ENCODE measurements at regions not wholly inside any gene's neighbourhood (a gene's known extent, or its start where the extent isn't known, plus 50 kb on each side); places are given as distances from the start of the nearest gene placed in this dataset.
"Not testable (repeated sequence)": the region's sequence is repeated elsewhere in the genome, so short reads cannot be mapped to it uniquely, and the experiment has no call there.

DNA sequence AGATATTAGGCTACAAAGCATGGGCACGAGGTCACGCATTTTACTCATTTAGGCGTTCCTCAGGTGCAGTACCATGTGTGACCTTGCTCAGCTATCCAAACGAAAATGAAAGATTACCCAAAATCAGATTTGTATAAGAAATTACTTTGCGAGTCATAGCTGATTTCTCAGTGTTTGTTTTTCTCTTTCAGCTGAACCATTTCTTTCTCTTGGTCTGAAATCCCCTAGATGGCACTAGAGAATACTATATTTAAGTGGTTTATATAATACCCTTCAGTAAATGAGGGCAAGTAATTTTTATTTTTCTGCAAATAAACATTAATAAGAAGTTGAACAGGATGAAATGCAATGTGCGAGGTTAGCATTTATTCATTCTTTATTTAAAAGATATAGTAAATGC lies 496.6 kb downstream of the STIM2 start:
- DNase-seq (ENCODE audit: low spot score), result no peak

DNA sequence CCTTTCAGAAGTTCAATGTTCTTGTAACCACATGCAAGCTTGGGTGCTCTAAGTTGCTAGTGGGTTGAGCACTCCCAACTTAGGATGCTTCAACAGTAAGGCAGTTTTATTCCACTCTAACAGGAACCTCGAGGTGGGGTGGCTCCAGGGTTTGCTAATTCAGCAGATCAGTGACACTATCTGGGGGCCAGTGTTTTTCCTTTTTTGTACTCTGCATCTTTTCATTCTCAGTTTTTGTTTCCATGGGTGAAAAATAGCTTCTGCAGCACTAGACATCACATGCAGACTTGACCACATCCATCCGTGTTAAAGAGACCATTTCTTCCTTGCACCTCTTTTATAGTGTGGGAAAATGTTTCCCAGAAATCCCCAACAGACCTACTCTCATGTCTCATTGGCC lies 497.6 kb downstream of the STIM2 start:
- no peak for DNase-seq (ENCODE audit: low spot score)

DNA sequence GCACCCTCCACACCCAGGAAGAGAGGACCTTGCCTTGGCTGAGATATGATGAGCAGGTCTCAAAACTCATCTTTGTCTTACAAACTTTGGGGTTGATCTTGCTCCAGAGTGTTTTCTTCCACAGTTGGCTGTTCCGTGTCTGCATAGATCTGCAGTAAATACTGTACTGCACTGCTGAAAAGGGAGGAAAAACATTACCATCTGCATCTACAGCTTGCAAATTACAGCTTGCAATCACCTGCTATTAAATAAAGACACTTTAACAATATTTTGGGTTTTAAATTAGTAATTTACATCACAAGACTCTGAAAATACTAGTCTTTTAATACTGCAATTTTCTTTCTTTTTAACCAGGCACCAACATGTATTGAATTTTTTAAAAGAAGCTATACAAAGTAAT lies 499.5 kb downstream of the STIM2 start:
- no peak for DNase-seq (ENCODE audit: low spot score)

DNA sequence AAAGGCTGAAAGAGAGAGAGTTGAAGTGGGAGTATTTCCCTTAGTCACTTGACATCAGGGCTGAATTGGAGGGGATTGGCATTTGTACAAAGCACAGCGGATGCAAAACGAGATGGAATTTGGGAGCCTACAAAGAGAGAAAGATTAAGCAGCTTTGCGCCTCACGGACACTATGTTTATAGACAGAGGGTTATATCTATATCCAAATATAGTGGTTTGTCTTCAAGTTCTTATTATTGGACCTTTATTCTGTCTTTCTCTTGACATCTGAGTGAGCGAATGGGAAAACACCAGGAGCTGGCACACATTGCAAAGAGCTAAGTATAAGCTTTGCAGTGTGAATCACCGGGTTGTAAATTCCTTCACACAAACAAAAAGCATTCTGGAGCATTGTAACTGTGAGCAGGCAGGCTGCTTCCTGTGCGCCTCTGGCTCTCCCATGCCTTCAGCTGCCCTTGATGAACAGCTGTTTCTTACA lies 500.2 kb downstream of the STIM2 start:
- no peak for DNase-seq (ENCODE audit: low spot score)

DNA sequence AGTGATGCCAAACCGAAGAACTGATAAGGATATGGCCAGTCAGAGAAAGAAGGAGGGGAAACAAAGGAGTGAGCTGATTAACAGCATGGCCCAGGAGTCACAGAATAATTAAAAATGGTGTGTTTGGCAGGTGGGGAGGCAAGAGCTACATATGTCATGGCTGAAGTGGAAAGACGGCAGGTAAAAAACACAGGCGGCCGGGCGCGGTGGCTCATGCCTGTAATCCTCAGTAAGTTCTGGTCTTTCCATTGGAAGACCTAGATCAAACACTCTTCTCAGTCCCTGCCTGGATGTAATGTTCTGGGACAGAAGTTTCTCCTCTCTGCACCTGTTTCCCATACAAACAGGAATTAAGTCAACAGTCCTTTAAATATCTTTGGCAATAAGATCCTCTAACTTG lies 503.9 kb downstream of the STIM2 start:
- no peak for DNase-seq (ENCODE audit: low spot score)

DNA sequence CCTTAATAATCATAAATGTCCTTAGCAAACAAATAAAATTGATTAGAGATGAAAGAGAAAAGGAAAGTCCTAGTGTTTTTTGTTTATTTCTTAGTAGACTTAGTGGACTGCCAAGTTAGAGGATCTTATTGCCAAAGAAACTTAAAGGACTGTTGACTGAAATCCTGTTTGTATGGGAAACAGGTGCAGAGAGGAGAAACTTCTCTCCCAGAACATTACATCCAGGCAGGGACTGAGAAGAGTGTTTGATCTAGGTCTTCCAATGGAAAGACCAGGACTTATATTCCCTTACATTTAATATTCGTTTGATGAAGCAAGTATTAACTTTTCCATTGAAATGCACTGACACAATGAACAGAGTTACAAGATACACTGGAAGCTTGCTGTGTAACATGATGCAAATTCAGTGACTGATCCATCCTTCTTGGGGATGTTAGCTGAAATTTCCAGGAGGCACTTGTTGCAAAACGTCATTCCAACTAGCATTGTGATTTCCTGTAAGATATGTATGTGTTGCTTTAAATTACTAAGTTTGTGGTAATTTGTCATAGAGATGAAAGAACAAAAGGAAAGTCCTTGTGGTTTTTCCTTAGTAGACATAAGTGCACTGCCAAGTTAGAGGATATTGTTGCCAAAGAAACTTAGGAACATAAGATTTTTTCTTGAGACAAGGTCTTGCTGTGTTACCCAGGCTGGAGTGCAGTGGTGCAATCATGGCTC lies 505.6 kb downstream of the STIM2 start:
- DNase-seq (ENCODE audit: low spot score), result no peak

DNA sequence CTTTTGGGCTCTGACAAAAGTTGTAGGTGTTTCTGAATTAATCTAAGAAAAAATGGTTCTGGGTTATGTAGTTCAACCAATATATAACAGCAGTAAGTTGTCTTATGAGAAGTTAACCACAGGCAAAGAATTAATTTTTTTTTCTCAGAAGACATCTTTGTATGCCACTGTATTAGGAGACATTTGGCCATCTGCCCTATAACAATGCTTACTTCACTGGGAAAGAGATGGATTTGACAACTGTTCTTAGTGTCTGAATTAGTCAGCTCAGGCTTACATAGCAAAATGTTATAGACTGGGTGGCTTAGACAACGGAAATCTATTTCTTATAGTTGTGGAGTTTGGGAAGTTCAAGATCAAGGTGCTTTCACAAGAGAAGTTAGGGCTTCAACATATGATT lies 508.1 kb downstream of the STIM2 start:
- DNase-seq (ENCODE audit: low spot score), result no peak

DNA sequence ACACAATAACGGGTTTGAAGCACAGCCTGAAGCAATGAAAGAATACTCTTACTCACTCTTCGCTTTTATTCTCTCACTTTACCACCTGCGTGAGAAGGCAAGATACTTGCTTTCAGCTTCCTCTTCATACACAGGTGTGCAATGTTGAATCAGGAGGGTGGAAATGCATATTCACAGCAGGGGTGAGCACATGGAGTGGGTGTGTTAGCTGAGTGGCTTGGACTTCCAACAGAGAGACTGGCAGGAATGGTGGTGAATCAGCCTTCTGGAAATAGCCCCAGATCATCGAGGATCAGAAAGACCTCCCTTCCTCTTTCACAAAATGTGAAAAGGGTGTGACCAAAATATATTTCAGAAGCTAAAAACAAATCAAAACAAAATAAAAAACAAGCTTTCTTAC lies 521.2 kb downstream of the STIM2 start:
- no peak for DNase-seq (ENCODE audit: low spot score)

DNA sequence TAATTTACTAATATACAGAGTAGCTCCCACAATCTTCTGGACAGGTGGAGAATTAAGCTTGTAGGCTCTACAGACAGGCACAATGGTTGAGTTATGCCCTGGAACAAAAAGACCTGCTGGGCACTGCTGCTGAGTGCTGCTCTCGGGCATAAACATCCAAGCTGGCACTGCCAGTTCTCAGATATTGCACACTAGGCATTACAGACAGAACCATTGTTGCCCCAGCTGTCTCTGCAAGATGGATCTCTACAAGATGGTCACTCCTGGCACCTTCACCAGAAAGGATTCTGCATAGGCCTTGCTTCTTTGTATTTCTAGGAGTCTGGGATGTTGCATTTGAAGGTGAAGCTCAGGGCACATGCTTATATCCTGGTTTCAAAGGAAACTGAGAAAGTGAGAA lies 527.1 kb downstream of the STIM2 start:
- DNase-seq (ENCODE audit: low spot score), result no peak

DNA sequence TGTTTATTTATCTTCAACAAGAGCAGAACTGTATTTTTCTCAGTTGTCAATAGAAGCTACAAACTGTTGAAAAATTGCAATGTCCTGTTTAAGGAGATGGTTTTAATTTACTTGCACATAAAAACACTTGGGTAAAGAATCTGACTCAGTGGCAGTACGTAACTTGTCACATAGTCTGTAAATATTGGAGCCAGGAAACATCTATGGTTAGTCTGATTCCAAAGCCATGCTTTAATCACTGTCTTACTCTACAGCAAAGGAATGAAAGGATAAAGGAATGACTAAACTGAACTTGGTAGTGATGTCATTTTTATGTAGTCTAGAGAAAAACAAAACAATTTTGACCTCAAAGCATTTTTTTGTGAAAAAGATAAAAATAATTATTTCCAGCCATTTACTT lies 537.2 kb downstream of the STIM2 start:
- DNase-seq (ENCODE audit: low spot score), result no peak

DNA sequence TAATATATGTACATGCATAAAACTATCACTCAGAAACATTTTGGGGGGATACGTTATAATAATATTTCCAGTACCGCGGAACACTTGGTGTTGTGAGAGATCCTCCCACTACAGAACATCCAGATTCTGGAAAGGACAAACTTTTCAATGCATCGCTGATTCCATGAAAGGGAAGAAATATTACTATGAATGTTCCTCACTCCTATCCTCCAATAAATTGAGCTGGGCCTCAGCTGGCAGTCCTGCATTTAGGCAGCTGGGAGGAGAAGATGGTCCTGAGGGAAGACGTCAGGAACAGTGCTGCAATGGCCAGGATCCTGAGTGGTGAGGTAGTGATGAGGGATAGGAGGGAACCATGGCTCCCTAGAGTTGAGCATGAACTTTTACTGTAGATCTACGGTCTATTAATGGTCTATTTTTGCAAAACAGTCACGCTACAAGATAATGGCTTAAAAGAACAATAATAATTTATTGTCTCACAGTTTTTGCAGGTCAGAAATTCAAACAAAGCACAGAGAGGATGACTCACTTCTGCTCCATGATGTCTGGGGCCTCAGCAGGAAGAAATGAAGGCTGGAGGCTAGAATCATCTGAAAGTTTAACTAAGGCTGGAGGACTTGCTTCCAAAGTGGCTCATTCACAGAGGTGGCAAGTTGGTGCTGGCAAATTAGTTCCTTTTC lies 538.1 kb downstream of the STIM2 start:
- DNase-seq (ENCODE audit: low spot score), result no peak

DNA sequence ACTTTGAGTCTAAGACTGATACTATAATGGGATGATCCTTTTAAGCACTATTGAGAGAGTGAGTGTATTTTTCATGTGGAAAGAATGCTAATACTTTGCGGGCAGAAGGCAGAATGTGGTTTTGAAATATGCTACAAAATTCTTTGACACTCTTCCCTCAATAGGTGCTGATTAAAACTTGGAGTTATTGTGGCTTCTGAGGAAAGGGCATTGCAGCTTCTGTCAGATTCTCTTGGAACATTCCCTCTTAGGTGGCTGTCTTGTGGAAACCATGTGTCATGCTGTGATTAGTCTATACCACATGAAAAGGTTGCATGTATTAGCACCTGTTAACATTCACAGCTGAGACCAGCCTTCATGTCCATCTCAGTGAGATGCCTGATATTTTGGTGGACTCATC lies 547.0 kb downstream of the STIM2 start:
- no peak for DNase-seq (ENCODE audit: low spot score)

DNA sequence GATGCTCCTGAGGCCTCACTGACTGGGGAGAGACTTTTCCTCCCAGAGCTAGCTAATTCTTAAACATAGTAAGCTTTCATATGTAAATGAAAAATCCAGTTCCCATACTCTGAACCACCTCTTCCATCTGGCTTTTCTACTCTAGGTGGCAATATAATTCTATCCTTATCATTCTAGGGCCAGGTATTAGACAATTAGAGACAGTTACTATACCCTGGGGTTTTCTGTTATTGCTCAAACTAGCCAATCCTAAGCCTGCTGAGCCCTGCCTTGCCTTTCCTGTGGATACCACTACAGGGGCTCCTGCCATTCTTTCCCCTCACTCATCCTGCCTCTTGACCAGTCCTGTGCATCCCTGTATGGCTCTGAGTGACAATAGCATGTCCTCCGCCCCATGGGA lies 552.0 kb downstream of the STIM2 start:
- DNase-seq (ENCODE audit: low spot score), result no peak

DNA sequence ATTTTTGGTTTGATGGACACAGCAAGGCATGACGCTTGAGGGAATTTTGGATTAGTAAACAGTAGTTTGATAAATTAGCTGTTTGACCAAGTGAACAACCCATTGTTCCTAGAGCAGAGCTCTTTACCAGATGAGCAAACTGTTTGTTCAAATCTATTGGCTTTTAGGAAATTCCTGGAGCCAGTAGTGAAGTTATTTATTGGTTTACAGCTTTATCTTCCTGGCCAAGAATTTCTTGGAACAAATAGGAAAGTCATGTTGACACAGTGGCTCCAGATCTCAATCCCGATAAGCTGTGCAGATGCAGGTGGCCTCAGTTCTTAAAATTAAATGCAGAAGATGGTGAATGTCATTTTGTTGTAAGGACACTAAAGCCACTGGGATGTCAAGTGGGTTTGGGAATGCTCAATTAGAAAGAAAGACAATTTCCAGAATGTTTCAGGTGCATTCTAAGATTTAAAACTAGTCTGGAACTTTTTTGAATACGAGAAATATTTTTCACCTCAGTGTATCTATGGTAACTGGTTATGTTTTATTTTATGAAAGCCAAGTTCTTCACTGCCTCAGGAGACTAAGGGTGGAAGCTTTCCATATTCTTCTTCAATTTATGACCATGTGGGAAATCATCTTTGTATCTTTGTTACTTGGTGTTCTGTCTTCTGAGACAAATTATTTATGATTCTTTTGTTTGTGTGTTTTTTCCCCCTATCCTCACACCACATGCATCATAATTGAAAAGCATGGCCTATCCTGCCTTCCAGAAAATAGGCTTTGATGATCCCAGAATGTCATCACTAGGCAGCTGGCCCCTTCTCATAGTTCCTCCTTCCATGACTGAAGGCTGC lies 554.5 kb downstream of the STIM2 start:
- no peak for DNase-seq (ENCODE audit: low spot score)

DNA sequence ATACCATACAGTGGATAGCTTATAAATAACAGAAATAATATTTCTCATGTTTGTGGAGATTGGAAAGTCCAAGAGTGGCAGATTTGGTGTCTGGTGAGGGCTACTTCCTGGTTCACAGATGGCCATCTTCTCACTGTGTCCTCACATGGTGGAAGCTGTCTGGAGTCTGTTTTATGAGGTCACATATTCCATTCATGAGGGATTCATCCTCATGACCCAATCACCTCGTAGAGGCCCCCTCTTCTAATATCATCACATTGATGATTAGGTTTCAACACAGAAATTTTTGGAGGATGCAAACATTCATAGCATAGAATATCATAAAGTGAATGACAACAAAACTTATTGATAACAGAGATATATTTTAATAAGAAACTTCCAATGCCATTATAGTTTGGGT lies 568.0 kb downstream of the STIM2 start:
- DNase-seq (ENCODE audit: low spot score), result no peak

DNA sequence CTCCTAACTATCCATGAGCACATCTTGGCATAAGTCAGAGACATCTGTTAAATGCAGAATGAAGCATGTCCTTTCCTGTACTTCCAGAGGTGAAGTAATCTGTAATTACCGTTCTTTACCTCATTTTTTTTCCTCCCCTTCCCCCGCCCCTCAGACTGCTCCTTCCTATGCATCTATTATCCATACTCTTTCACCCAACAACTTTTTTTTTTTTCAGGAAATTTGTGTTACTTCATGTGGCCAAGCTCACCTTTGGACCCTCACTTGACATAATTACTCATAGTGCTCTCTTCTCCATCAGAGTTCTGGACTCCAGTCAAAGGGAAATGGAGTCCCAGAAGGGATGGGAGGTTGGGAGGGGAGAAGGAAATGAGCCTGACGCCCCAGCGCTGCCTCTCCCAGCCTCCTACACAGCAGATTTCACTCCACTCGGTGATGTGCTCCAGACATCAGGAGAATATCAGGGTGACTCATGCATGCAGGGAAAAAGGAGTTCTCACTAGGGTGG lies 568.8 kb downstream of the STIM2 start:
- no peak for DNase-seq (ENCODE audit: low spot score)

DNA sequence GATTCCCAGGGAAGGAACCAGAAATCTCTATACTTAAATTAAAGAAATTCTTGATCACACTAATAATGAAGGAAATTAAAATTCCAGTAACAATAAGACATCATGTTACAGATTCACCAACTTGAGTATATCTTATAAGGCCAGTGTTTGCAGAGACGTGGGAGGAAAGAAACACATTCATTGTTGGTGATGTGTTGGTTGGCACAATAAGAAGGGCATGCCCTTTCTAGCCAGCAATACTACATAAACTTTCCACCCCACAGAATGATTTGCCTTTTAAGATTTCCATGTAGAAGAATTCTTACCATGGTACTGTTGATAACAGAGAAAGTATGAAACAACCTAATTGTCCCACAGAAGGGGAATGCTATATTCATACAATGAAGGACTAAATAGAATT lies 581.5 kb downstream of the STIM2 start:
- DNase-seq (ENCODE audit: low spot score), result no peak

DNA sequence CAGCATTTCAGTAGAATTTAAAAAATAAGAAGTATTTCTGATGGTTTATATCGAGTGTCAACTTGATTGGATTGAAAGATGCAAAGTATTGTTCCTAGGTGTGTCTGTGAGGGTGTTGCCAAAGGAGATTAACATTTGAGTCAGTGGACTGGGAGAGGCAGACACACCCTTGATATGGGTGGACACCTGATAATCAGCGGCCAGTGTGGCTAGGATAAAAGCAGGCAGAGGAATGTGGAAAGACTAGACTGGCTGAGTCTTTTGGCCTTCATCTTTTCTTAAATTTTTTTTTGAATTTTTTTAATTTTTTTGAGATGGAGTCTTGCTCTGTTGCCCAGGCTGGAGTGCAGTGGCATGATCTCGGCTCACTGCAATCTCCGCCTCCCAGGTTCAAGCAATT lies 582.0 kb downstream of the STIM2 start:
- DNase-seq (ENCODE audit: low spot score), result not testable (repeated sequence)

DNA sequence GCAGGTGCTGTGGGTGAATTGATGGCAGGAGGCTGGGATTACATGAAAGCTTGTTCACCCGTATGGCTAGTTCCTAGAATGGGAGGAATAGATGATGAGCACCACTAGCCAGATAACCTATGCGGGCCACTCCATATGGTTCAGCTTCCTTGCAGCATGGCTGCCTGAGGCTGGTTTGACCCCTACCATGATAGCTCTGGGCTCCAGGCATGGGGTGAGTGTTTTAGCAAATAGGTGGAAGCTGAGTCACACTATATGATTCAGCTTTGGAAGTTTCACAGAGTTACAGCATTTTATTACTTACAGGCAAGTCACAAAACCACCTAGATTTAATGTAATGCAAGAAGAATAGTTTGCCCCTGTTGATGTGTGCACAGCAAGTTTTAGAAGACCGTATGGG lies 603.2 kb downstream of the STIM2 start:
- DNase-seq (ENCODE audit: low spot score), result no peak

DNA sequence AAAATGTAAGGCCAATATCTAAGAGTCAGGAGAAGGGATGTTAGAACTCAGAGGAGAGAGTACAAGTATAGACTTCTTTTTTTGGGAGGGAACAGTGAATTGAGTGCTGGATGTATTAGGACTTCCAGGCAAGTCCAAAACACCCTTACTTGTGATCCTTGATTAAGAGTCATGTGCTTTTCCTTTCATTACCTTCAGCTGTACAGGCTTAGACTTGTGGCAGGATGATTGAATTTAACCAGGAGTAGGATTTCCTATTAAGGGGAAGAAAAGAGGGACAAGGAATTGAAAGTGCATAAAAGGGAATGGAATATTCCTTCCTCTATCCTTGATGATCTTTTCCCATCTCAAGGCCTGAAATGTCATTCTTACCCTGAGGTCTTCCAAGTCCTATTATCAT lies 606.7 kb downstream of the STIM2 start:
- DNase-seq (ENCODE audit: low spot score), result no peak

DNA sequence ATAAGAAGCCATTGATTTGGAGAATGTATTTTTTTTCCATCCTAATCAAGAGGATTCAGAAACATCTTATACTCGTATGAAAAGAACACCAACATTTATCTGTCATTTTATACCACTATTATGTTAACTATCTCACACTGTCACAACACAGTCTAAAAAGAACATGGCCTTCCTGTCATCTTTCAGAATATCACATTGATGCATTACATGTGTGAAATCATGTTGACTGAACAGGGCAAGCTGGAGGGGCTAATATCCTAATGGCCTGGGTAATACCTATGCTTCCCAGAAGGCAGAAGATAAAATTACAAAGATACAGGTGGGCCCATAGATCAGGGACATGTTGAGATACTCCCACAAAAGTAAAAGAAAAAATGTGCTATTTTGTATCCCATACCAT lies 611.7 kb downstream of the STIM2 start:
- DNase-seq (ENCODE audit: low spot score), result no peak

DNA sequence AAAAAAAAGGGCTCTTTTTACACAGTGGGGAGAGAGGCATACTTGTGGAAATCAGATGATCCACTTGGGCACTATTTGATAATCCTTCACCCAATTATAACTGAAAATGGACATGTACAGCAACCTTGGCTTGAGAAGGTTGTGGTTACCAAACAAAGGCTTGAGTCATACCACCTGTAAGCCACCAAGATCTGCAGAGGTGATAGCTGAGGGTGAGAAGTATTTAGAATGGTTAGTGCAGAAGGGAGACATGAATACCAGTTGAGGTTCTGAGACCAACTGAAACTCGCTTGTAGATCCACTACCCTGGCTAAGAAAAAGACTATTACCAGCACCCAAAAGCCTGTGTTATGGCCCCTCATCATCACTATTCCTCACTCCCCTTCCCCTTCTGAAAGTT lies 614.0 kb downstream of the STIM2 start:
- DNase-seq (ENCODE audit: low spot score), result no peak
